ENCODE measurements at regions not wholly inside any gene's neighbourhood (a gene's known extent, or its start where the extent isn't known, plus 50 kb on each side); places are given as distances from the start of the nearest gene placed in this dataset.

DNA sequence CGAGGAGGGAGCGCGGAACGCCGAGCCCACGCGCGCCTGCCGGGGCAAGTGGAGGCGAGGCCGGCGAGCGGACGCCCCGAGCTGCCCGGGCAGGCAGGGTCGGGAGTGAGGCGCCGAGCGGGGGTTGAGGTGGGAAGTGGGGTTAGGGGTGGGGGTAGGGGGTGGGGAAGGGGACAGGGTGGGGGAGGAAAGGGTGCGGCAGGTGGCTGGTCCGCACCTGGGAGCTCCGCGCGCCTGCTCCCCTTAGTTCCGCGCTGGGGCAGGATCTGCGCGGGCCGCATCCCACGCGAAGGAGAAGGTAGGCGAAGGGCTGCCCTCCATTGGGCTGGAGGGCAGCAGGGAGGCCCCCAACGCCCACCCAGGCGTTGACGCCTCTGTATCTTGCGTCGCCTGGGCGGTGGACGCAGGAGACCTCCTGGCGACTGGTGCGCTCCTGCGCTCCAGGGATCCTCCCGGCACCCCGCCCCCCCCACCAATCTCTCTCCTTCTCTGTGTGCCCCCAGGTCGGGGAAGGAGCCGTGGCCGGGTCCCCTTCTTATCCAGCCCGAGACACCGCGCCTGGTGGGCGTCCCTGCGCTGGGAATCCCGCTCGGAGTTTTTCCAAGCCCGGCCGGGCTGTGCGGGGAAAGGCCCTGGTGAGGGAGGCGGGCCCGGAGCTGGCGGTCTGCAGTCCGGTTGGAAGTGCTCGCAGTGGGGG is 51.3 kb upstream of the AMZ2 start:
- ATAC-seq (ENCODE audit: insufficient read depth, low read depth) (no peak), DNase-seq (no peak)
- no peaks in the 10 kb centered on the region for H3K27me3 ChIP-seq (ENCODE audit: insufficient read depth, low read length, poor library complexity)
- H3K4me2 ChIP-seq (ENCODE audit: insufficient read depth, low read length): no peak overlapping the region
- H4K20me1 ChIP-seq (ENCODE audit: insufficient read depth, low read length): no peaks in the 10 kb centered on the region
- H3K27ac ChIP-seq (ENCODE audit: low read length): no peak overlapping the region
- no peak overlapping the region for H3K9ac ChIP-seq (ENCODE audit: low read depth, low read length)
- H3K4me1 ChIP-seq (ENCODE audit: insufficient read depth, low read length): peaks cover 21% of the 10 kb centered on the region
- no peak overlapping the region for H3K4me3 ChIP-seq (ENCODE audit: low read depth in 1 of 2, low read length in 2 of 2)
- H2AFZ ChIP-seq (ENCODE audit: low read depth, low read length): no peak overlapping the region
- TF ChIP-seq, protein P1, sequence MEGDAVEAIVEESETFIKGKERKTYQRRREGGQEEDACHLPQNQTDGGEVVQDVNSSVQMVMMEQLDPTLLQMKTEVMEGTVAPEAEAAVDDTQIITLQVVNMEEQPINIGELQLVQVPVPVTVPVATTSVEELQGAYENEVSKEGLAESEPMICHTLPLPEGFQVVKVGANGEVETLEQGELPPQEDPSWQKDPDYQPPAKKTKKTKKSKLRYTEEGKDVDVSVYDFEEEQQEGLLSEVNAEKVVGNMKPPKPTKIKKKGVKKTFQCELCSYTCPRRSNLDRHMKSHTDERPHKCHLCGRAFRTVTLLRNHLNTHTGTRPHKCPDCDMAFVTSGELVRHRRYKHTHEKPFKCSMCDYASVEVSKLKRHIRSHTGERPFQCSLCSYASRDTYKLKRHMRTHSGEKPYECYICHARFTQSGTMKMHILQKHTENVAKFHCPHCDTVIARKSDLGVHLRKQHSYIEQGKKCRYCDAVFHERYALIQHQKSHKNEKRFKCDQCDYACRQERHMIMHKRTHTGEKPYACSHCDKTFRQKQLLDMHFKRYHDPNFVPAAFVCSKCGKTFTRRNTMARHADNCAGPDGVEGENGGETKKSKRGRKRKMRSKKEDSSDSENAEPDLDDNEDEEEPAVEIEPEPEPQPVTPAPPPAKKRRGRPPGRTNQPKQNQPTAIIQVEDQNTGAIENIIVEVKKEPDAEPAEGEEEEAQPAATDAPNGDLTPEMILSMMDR (IDR thresholded peaks at IDR 0.05; ENCODE audit: borderline replicate concordance, extremely low read depth, low read length, poor library complexity, severe bottlenecking): no peak
- no peak for TF ChIP-seq EZH2 (IDR thresholded peaks at IDR 0.05; ENCODE audit: borderline replicate concordance, low read depth, low read length, severe bottlenecking)
- no peaks in the 10 kb centered on the region for H3K36me3 ChIP-seq (ENCODE audit: insufficient read depth, low read length)
- H3K79me2 ChIP-seq (ENCODE audit: insufficient read depth, low read length): no peaks in the 10 kb centered on the region
- H3K9me3 ChIP-seq (ENCODE audit: insufficient read depth, low read length, severe bottlenecking): no peaks in the 10 kb centered on the region

DNA sequence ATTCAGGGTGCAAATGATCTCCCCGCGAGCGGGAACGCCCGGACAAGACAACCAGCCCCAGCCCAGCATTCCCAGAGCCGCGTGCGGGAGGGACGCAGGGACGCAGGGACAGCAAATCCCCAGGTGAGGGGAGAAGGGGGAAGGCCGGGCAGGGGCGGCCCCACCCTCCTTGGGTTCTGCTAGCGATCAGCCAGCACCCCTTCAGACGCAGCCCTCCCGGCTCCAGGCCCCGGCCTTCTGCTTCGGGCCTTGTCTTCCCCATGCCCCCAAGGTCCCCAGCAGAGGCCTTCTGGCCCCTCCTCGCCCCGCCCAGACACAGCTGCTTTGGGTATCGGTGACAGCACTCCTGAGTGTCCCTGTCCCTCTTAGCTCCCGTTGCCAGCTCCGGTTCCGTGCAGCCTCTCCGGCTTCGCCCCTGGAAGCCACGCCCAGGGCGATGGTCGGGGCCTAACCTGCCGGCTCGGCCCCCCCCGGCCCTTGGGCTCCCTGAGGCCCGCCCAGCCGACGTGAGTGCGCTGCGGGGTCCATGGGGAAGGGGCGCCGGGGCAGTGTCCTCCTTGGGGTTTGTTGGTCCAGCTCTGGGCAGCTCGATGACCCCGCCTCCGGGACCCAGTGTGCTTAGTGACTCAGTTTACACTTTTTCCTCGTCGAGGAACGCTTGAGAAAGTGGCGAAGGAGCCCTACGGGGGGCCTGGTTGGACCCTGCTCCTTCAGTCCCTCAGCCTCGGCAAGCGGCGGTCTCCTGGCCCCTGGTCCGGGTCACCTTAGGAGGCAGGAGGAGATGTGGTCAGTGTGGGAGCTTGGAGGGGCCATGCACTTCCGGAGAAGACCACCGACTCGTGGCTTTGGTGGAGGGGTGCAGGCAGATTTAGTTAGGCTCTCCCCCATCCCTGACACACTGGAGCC is 50.5 kb upstream of the AMZ2 start:
- no peak overlapping the region for H3K4me3 ChIP-seq (ENCODE audit: low read depth in 1 of 2, low read length in 2 of 2)
- H3K9ac ChIP-seq (ENCODE audit: low read depth, low read length): no peak overlapping the region
- no peaks in the 10 kb centered on the region for H3K79me2 ChIP-seq (ENCODE audit: insufficient read depth, low read length)
- ATAC-seq (ENCODE audit: insufficient read depth, low read depth) (no peak), DNase-seq (no peak)
- H3K4me1 ChIP-seq (ENCODE audit: insufficient read depth, low read length): peaks cover 21% of the 10 kb centered on the region
- TF ChIP-seq EZH2 (IDR thresholded peaks at IDR 0.05; ENCODE audit: borderline replicate concordance, low read depth, low read length, severe bottlenecking): no peak
- TF ChIP-seq, protein P1 (IDR thresholded peaks at IDR 0.05; ENCODE audit: borderline replicate concordance, extremely low read depth, low read length, poor library complexity, severe bottlenecking): no peak
- no peaks in the 10 kb centered on the region for H3K36me3 ChIP-seq (ENCODE audit: insufficient read depth, low read length)
- no peaks in the 10 kb centered on the region for H3K27me3 ChIP-seq (ENCODE audit: insufficient read depth, low read length, poor library complexity)
- H2AFZ ChIP-seq (ENCODE audit: low read depth, low read length): no peak overlapping the region
- H3K27ac ChIP-seq (ENCODE audit: low read length): no peak overlapping the region
- no peaks in the 10 kb centered on the region for H4K20me1 ChIP-seq (ENCODE audit: insufficient read depth, low read length)
- H3K9me3 ChIP-seq (ENCODE audit: insufficient read depth, low read length, severe bottlenecking): no peaks in the 10 kb centered on the region
- H3K4me2 ChIP-seq (ENCODE audit: insufficient read depth, low read length): no peak overlapping the region

DNA sequence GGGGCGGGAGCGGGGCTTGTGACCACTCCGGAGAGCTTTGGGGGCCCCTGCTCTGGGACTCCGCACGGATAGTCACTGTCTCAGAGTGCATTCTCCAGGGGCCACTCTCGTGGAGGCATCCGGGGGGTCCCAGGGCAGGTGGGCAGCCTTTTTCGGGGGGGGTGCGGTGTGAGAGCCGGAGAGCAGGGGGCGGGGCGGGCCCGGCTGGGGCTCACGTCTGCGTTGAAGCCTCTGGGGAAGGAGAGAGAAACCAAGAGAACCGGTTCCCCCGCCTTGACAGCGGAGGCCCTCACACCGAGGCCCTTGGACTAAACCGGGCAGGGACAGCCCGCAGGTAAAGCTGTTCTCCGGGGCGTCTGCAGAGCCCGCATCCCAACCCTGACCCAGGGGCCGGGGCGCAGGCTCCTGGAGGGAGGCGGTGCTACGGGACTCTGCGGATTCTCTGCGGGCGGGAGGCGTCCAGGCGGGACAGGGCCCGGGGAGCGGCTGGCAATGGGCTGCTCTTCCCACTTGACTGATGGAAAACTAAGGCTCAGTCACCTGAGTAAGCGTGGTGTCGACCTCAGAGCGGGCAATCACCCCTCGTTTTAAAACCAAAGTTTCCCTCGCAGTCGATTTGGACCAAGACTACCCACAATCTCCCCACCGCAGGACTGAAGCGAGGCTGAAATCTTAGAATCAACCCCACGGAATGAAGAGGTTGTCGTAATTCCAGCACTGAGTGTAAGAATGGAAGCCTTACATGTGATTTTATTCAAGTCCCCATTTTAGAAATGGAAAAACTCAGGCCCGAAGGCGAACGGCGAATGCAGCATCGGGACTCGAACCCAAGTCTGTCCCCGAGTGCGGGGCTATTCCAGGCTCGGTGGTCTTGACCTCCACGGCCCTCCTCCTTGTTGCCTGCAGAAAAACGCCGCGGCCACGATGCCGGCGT is 49.6 kb upstream of the AMZ2 start:
- ATAC-seq (ENCODE audit: insufficient read depth, low read depth): no peak
- H4K20me1 ChIP-seq (ENCODE audit: insufficient read depth, low read length): no peaks in the 10 kb centered on the region
- DNase-seq: no peak
- peaks cover 21% of the 10 kb centered on the region for H3K4me1 ChIP-seq (ENCODE audit: insufficient read depth, low read length)
- H3K27ac ChIP-seq (ENCODE audit: low read length): no peak overlapping the region
- H3K4me3 ChIP-seq (ENCODE audit: low read depth in 1 of 2, low read length in 2 of 2): no peak overlapping the region
- H3K79me2 ChIP-seq (ENCODE audit: insufficient read depth, low read length): no peaks in the 10 kb centered on the region
- no peak overlapping the region for H3K4me2 ChIP-seq (ENCODE audit: insufficient read depth, low read length)
- no peaks in the 10 kb centered on the region for H3K27me3 ChIP-seq (ENCODE audit: insufficient read depth, low read length, poor library complexity)
- TF ChIP-seq, protein P1 (IDR thresholded peaks at IDR 0.05; ENCODE audit: borderline replicate concordance, extremely low read depth, low read length, poor library complexity, severe bottlenecking): no peak
- no peak for TF ChIP-seq EZH2 (IDR thresholded peaks at IDR 0.05; ENCODE audit: borderline replicate concordance, low read depth, low read length, severe bottlenecking)
- no peak overlapping the region for H3K9ac ChIP-seq (ENCODE audit: low read depth, low read length)
- H2AFZ ChIP-seq (ENCODE audit: low read depth, low read length): no peak overlapping the region
- H3K9me3 ChIP-seq (ENCODE audit: insufficient read depth, low read length, severe bottlenecking): no peaks in the 10 kb centered on the region
- H3K36me3 ChIP-seq (ENCODE audit: insufficient read depth, low read length): no peaks in the 10 kb centered on the region

Data from DND-41 (cell line).